ENCODE measurements at regions not wholly inside any gene's neighbourhood (a gene's known extent, or its start where the extent isn't known, plus 50 kb on each side); places are given as distances from the start of the nearest gene placed in this dataset.

GRCh38 chr19:34853369-34853768, 73.3 kb upstream of the ZNF30 start:
- TF ChIP-seq CTCF (IDR thresholded peaks at IDR 0.05), result no peak
- TF ChIP-seq POLR2A (IDR thresholded peaks at IDR 0.05), result no peak
- TF ChIP-seq POLR2AphosphoS5 (IDR thresholded peaks at IDR 0.05), result no peak
- no peak for TF ChIP-seq EP300 (IDR thresholded peaks at IDR 0.05)
